GM19438 (cell line): ENCODE measurements at regions not wholly inside any gene's neighbourhood (a gene's known extent, or its start where the extent isn't known, plus 50 kb on each side); places are given as distances from the start of the nearest gene placed in this dataset.
"Not testable (repeated sequence)": the region's sequence is repeated elsewhere in the genome, so short reads cannot be mapped to it uniquely, and the experiment has no call there.

Experiments used
- ATAC-seq: cut with Tn5 transposase; IDR thresholded peaks from one replicate; pipeline ENCODE4 v1.9.1; 2021; ENCODE audit warnings: low read depth; ENCODE audit not compliant: unreplicated experiment

DNA sequence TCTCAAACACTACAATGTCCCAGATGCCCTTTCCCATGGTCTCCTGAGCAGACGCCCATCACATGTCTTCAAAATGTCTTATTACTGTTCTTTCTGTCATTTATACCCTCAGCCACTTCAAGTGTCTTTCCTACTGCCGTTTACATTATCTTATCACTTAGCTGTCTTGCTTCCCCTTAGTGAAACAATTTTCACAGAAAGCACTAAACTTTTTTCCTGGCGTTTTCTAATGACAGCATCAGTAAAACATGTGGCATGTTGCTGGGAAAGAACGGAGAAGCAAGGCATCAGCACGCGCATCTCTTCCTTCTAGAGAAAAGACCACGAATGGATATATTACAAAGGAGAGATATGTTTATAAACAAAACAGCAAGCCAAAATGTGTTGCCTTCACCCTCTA is 189.7 kb upstream of the SLIT2 start:
- no peak for ATAC-seq

DNA sequence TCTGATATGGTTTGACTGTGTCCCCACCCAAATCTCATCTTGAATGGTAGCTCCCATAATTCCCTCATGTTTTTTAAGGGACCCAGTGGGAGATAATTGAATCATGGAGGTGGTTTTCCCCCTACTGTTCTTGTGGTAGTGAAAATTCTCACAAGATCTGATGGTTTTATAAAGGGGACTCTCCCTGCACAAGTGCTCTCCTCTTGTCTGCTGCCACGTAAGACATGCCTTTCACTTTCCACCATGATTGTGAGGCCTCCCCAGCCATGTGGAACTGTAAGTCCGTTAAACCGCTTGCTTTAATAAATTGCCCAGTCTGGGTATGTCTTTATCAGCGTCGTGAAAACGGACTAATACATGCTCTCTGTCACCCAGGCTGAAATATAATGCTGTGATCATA is 200.9 kb upstream of the SLIT2 start:
- ATAC-seq = no peak

DNA sequence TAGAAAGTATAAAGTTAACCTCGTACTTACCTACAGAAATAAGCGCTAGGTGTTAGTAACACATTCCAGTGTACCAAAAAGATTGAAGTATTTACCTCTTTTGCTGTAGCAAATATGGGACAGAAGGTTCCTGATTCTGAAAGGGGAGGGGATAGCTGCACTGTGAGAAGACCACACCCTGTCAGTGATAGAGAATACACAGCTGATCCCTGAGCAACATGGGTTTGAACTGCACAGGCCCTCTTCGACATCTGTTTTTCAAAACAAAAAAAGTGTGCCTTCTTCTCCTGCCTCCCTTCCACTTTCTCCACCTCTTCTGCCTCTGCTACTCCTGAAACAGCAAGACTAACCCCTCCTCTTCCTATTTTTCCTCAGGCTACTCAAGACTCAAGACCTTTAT is 201.8 kb upstream of the SLIT2 start:
- ATAC-seq = no peak

DNA sequence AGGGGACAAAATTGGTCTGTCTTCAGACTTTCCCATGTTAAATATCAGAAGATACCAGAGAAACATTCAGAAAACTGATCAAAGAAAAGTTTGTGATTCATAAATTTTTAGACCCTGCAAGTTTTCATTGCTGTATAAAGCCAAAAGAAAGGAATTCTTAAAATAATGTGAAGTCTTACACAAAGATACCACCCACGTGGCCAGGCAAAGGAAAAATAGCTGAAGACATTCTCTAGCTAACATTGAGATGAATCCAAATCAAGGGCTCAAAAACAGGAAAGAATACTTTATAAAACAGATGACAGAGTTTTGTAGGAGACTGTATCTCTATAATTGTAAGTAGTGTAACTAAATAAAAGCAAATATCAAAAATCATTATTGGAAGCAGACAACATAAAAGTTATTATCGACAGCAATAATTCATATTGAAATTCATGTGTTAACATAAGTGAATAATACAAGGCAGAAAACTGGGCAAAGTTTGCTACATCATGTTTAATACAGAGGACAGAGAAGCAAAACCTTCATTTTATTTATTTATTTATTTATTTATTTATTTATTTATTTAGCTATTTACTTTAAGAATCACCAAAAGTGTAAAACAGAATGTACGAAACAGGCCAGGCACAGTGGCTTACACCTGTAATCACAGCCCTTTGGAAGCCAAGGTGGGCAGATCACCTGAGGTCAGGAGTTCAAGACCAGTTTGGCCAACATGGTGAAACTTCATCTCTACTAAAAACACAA is 204.6 kb upstream of the SLIT2 start:
- ATAC-seq = no peak

DNA sequence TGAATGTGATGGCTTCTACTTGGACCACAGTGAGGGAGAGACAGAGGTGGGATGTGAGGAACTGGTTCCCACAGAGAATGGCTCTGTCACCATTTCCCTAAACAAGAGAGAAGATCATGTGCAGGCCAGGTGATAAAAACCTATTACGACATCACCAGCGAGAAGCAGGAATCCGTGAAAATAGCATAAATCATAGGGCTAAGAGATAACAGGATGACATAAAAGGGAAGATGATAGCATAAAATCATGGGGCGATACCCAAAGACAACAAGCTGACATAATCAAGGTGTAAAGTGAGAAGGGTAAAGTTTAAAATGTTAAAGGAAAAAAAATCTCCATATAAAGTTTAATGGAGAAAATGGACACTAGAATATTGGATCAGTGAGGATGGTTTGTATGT is 205.5 kb upstream of the SLIT2 start:
- ATAC-seq = no peak

DNA sequence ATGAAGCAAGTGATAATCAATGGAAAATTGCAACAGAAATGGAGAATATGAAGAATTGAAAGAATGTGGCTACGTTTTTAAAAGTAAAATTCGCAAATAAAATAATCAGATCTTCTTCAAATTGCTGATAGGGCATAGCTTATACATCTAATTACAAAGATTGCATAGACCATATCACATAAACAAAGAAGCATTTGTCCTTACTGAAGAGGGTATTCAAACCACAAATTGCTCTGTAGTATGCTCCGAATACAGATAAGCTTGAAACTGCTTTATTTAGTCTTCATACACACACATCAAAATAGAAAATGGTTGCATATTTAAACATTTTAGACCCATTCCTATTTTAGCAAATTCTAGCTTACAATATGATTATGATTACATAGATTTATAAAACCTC is 206.7 kb upstream of the SLIT2 start:
- ATAC-seq = no peak

DNA sequence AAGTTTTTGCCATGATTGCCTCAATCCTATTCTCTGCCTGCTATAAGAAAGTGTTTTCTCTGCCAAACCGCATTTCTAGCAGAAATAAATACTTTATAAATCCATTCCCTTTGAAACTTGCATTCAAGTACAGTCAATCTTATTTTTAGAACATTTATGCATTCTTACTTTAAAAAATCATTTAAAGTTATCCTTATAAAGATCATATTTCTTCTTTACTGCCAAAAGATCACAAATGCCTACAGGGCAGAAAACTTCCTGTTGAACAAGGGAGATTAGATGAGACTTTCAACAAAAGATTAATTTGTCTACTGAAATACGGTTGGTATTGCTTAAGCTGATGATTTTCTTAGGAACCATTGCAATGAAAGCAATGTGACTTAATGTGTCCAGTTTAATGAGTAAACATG is 207.2 kb upstream of the SLIT2 start:
- ATAC-seq = no peak

DNA sequence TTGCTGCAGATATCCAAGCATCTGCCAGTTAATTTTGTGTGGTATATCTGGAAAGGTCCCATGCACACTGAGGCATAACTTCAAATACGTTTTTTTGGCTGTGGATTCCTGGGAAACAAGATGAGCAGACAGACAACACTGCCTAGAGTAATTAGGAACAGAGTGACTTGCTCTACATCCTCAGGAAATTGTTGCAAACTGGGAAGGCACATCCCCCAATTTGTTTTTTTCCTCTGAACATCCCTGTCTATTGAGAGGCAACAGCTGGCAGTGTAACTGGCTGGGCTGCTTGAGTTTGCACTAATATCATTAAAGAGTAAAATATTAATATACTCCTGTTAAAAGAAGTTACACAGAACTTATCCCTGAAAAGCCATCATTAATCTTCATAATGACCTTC is 207.7 kb upstream of the SLIT2 start:
- ATAC-seq = no peak

DNA sequence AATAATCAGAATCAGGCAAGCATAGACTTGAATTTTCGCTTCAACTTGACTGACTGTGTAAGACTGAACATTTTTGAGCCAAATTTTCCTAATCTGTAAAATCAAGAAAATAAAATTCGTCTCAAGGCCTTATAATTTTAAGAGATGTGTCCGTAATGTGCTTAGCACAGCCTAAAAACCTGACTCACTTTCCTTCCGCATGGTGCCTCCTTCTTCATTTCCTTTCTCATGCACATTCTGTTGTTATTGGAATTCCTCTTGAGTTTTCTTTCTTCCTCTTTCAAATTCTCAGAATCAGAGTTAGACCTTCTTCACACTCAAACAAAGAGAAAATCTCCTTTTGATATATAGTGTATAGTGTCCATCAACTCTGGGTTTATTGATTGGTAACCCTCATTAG is 208.9 kb upstream of the SLIT2 start:
- no peak for ATAC-seq

DNA sequence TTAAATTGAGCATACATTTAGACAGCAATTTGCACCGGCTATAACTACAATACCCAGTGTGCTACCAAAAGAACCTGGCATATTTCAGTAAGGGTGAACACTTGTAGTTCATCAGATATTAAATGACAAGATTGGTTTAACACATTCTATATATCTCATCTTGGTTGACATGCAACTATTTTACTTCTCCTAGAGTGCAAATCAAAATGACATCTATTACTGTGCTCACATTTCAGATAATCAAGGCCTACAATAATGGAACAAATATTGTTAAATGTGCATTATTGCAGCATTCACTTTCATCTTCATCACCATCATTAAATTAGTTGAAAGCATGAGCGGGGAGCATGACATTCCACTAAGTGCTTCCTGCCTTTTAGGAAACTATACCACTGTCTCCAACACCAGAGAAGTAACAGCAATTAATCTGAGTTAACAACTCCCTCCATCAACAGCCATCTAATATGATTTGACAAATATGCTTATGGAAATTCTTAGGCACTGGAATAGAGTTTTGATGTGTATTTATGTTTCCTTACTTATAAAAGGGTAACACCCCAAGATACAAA is 209.8 kb upstream of the SLIT2 start:
- ATAC-seq = no peak

DNA sequence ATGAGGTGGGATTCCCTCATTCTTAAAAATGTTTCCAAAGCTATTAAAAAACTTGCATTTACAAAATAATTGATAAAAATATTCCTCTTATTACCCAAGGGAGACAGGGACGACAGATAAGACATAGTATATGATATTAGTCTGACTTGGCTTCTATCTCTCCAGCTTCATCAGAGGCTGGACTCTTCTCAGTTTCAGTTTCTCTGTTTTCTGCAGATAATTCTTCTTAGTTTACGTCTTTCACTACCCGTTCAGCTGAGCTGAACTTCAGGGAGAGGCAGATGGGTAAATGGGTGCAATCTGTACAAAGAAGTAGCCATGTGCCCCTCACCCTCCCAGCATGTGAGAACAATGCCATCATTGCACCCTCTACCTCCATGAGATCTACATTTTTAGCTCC is 214.0 kb upstream of the SLIT2 start:
- no peak for ATAC-seq

DNA sequence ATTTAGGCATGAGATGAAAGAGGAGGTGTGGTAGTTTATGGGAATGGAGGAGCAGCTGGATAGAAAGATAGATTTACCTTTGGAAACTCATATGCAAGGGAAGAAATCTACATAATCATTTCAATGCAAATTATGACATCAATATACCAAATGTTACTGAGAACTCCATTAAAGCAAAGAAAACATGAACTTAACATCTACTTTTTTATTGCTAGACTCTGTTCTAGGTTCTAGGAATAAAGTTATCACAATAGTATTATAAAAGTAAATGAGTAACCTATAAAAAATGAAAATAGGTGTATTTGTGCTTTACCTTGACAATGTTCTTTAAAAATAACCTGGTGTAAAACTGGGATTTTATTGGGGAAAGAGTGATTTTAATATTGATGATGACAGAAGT is 221.6 kb upstream of the SLIT2 start:
- no peak for ATAC-seq

DNA sequence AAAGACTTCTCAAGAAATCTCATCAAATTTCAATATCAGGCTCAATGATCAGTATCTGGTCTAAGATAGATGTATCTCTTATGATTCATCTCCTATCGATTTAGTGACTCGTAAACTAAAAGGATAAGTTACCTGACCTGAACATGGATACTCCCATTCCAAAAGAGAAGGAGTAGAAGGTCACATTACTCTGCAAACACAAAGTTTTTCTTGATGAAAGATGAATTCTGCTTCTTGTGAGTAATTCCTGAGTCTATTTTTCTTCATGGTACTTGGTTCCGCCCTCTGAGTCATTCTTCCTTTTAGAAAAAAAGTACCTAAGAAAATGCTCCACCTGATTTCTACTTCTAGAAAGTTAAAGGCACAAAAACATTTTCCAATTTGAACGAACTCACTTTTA is 223.1 kb upstream of the SLIT2 start:
- ATAC-seq = no peak

DNA sequence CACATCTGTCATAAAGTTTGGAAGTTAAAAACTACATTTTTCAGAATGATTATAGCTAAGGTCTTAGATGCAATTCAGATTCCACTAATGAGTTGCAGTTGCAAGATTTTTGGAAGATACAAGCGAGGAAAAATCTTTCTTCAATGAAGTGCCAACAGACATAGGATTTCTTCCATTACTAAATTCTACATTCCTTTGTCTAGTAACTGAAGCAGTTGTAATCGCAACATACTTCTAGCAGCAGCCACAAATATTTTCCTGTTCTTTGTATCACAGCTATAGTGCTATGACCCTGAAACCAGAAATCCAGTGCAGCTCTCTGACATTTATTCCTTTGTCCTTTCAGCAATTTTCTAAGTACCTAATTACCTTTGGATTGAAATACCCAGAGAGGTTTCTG is 225.2 kb upstream of the SLIT2 start:
- no peak for ATAC-seq

DNA sequence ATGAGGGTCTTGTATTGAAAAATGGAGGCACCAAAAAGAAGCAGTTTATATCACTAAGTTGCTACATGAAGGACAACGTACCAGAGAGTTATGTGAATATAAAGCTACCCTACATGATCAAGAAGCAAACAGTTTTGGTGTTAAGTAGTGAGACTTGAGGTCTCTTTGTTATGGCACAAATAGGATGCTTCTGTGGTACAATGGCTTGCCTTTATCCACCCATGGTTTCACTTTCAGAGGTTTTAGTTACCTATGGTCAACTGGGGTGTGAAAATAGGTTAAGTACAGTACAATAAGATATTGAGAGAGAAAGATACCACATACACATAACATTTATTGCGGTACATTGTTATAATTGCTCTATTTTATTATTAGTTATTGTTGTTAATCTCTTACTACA is 229.2 kb upstream of the SLIT2 start:
- ATAC-seq = no peak

DNA sequence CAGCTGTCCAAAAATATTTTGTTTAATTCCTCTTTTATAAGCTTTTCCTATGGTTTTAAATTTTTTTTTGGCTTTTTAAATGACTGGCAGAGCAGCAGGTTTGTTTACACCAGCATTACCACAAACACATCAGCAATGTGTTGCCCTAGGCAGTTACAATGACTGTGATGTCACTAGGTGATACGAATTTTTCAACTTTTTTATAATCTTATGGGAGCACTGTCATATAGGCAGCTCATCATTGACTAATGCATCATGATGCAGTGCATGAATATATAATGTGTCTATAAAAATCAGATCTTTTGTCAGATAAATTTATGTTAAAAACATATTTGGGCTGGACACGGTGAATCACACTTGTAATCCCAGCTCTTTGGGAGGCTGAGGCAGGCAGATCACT is 231.6 kb upstream of the SLIT2 start:
- ATAC-seq = no peak

DNA sequence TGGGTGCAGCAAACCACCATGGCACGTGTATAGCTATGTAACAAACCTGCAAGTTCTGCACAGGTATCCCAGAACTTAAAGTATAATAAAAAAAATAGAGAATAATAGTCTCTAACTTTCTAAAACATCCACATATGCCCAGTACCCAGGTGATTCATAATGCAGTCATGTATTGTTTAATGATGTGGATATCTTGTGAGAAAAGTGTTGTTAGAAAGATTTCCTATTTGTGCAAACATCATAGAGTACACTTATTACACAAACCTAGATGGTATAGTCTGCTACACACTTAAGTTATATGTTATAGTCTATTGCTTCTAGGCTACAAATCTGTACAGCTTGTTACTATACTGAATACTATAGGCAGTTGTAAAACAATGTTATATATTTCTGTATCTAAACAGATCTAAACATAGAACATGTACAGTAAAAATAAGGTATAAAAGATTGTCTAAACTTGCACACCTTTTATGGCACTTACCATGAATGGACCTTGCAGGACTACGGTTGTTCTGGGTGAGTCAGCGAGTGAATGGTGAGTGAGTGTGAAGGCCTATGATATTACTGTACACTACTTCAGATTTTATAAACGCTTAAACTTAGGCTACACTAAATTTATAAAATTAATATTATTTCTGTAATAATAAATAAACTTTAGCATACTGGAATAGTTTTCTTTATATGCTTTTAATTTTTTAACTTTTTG is 232.2 kb upstream of the SLIT2 start:
- no peak for ATAC-seq

DNA sequence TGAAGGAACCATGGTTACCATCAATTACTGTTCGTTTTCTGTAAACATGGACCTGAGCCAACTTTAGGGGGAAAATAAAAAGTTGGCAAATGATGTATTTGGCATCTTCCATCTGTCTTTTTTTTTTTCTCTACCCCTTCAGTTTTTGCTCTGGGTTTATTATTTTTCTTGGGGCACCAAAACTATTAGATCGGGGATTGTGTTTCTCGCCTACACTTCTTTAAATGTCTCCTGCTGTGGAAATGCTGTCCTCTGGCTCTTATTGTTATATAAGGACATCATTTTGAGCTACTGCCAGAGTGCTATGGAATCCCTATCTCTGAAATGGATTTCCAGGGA is 234.0 kb upstream of the SLIT2 start:
- no peak for ATAC-seq

DNA sequence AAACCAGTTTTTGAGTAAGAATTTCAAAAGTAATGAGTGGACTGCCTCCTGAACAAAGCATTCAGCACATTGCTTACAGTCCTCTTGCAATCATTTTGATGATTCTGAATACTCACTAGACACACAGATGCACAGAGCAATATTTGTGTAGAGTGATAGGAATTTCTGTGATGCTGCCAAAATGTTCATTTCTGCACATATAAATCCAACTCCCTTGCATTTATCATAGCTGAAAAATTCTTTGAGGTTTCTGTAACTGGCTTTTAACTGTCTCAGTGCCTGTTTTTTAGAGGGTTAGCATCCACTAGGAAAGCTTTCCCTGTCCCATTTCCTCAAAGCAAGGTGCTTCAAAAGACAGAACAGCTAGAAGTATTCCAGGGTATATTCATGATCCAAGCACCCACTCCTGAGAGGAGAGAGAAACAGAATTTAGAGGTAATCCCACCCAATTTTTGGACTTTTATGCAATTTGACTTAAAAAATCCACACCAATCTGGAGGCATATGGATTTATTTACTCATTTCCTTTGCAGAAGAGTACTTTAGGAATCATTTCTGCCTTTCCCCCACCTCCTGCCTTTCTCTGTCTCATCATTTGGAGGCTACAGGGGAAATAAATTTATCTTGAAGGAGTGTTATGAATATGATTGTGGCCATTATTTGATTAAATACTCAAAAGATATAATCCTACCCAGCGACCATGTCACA is 234.5 kb upstream of the SLIT2 start:
- ATAC-seq = no peak

DNA sequence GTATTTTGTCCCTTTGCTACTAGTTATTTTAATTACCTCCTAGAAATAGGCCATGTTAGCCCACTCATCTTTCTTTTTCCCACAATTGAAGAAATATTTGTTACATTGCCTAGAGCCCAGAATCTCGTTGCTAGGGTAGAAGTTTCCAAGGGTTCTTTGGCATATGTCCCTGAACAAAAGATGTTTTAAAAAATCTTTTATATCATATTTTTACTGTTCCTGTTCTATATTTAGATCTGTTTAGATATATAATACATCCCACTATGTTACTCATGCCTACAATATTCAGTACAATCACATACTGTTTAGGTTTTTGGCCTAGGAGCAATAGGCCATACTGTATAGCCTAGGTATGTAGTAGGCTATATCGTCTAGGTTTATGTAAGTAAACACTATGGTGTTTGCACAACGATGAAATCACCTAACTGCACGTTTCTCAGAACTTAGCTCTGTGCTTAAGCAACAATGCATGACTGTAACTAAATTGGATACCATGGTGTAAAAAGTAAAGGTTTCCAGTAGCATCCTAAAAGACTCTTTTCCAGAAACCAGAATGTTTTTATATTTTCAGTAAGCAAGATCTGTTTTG is 236.0 kb upstream of the SLIT2 start:
- ATAC-seq = no peak

DNA sequence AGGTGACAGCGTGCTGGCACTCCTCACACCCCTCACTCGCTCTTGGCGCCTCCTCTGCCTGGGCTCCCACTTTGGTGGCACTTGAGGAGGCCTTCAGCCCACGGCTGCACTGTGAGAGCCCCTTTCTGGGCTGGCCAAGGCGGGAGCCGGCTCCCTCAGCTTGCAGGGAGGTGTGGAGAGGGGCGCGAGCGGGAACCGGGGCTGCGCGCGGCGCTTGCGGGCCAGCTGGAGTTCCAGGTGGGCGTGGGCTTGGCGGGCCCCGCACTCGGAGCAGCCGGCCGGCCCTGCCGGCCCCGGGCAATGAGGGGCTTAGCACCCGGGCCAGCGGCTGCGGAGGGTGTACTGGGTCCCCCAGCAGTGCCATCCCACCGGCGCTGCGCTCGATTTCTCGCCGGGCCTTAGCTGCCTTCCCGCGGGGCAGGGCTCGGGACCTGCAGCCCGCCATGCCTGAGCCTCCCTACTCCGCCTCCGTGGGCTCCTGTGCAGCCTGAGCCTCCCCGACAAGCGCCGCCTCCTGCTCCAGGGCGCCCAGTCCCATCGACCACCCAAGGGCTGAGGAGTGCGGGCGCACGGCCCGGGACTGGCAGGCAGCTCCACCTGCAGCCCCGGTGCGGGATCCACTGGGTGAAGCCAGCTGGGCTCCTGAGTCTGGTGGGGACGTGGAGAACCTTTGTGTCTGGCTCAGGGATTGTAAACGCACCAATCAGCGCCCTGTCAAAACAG is 247.7 kb upstream of the SLIT2 start:
- not testable (repeated sequence) for ATAC-seq
